H1 (cell line): ENCODE measurements at regions not wholly inside any gene's neighbourhood (a gene's known extent, or its start where the extent isn't known, plus 50 kb on each side); places are given as distances from the start of the nearest gene placed in this dataset.

Experiments
- CTCF ChIA-PET: fragments of 300-600 bp; sonication (Branson Sonifier 250); formaldehyde crosslinking; loops from one replicate; lab custom pipeline; 2021; ENCODE audit not compliant: partially characterized antibody; lab: Charles Lee
- POLR2A ChIA-PET: fragments of 300-600 bp; sonication (Branson Sonifier 250); formaldehyde crosslinking; loops from one replicate; lab custom pipeline; 2021; ENCODE audit warnings: inconsistent platforms; ENCODE audit not compliant: partially characterized antibody; lab: Charles Lee
- DNase-seq, 2 experiments: peaks; one replicate each; pipeline versions ENCODE4 v3.0.0 to v3.0.0-alpha.2; 2010 to 2022; ENCODE audit warnings: low spot score in 2 of 2, low read depth in 1 of 2, mixed read lengths in 1 of 2
- FAIRE-seq: peaks from 2 replicates; lab custom pipeline; 2011; peaks lifted over from hg19 to GRCh38; lab: Jason Lieb, UNC
- H2AFZ ChIP-seq: 2 replicates; pipeline ENCODE4 v1.8.1; 2012; ENCODE audit warnings: low read length, inconsistent platforms
- H2AK5ac ChIP-seq: 2 replicates; pipeline ENCODE4 v1.6.1; 2013; ENCODE audit warnings: low read depth, low read length
- H2BK120ac ChIP-seq: replicated peaks from 2 replicates; pipeline ENCODE3; 2013; ENCODE audit warnings: low read depth, low read length, inconsistent platforms
- H2BK12ac ChIP-seq: 2 replicates; pipeline ENCODE4 v1.6.1; 2013; ENCODE audit warnings: low read depth, low read length
- H2BK15ac ChIP-seq: 2 replicates; pipeline ENCODE4 v1.6.1; 2013; ENCODE audit warnings: low read length
- H2BK20ac ChIP-seq: 2 replicates; pipeline ENCODE4 v1.6.1; 2013; ENCODE audit warnings: low read length
- H2BK5ac ChIP-seq: 2 replicates; pipeline ENCODE4 v1.6.1; 2013; ENCODE audit warnings: low read depth, low read length
- H3K14ac ChIP-seq: 2 replicates; pipeline ENCODE4 v1.6.1; 2013; ENCODE audit warnings: inconsistent platforms; ENCODE audit not compliant: insufficient read length
- H3K18ac ChIP-seq: 2 replicates; pipeline ENCODE4 v1.6.1; 2013; ENCODE audit warnings: low read length; ENCODE audit errors: extremely low read depth
- H3K23ac ChIP-seq: 2 replicates; pipeline ENCODE4 v1.6.1; 2013; ENCODE audit warnings: inconsistent platforms; ENCODE audit not compliant: insufficient read length
- H3K23me2 ChIP-seq: 2 replicates; pipeline ENCODE4 v1.6.1; 2013; ENCODE audit warnings: low read depth, low read length
- H3K27ac ChIP-seq: 2 replicates; pipeline ENCODE4 v1.6.1; 2011; ENCODE audit warnings: low read depth, low read length, inconsistent platforms
- H3K27me3 ChIP-seq, 4 experiments: replicated peaks in 1 of 4; 1 replicate in 1 of 4; 2 replicates in 3 of 4; pipeline versions ENCODE4 v1.6.1 to v1.8.1; 2011 to 2013; ENCODE audit warnings: low read length in 3 of 4, mild to moderate bottlenecking in 3 of 4, inconsistent platforms in 2 of 4, mixed read lengths in 2 of 4, moderate library complexity in 1 of 4; ENCODE audit not compliant: control insufficient read depth in 3 of 4, insufficient read depth in 3 of 4; ENCODE audit errors: extremely low read depth in 1 of 4
- H3K36me3 ChIP-seq, 4 experiments: 2 replicates each; pipeline versions ENCODE4 v1.6.1 to v1.8.1; 2011 to 2013; ENCODE audit warnings: mild to moderate bottlenecking in 4 of 4, low read length in 3 of 4, moderate library complexity in 2 of 4, control low read depth in 1 of 4, inconsistent platforms in 1 of 4; ENCODE audit not compliant: insufficient read depth in 4 of 4, control insufficient read depth in 2 of 4
- H3K4ac ChIP-seq: replicated peaks from 2 replicates; pipeline ENCODE3; 2013; ENCODE audit warnings: low read length, low read depth, mixed read lengths, inconsistent platforms; ENCODE audit not compliant: insufficient read length
- H3K4me1 ChIP-seq, 4 experiments: replicated peaks in 1 of 4; 1 replicate in 1 of 4; 2 replicates in 3 of 4; pipeline versions ENCODE4 v1.6.1 to v1.8.1; 2011 to 2013; ENCODE audit warnings: low read length in 3 of 4, inconsistent platforms in 2 of 4, mixed read lengths in 1 of 4; ENCODE audit not compliant: insufficient read depth in 4 of 4, control insufficient read depth in 3 of 4
- H3K4me2 ChIP-seq, 2 experiments: 2 replicates each; pipeline versions ENCODE4 v1.6.1 to v1.8.1; 2011 to 2013; ENCODE audit warnings: low read depth in 2 of 2, low read length in 2 of 2, control low read depth in 1 of 2, inconsistent platforms in 1 of 2, mild to moderate bottlenecking in 1 of 2; ENCODE audit not compliant: insufficient read depth in 1 of 2
- H3K4me3 ChIP-seq, 4 experiments: fragments of 200-600, 300-600 bp in 1 of 4; sonication (generic), shearing (Covaris generic), sonication (Bioruptor Twin) in 1 of 4; 2 replicates each; pipeline versions ENCODE4 v1.5.1 to v1.8.1; 2011 to 2016; ENCODE audit warnings: low read length in 4 of 4, low read depth in 3 of 4, control low read depth in 2 of 4, inconsistent platforms in 2 of 4, mild to moderate bottlenecking in 2 of 4, mixed read lengths in 1 of 4, moderate library complexity in 1 of 4; ENCODE audit not compliant: insufficient read depth in 2 of 4; ENCODE audit errors: extremely low read depth in 1 of 4
- H3K56ac ChIP-seq: replicated peaks from 2 replicates; pipeline ENCODE3; 2013; ENCODE audit warnings: low read depth, mild to moderate bottlenecking, mixed read lengths, low read length, inconsistent platforms; ENCODE audit not compliant: insufficient read length
- H3K79me1 ChIP-seq: 2 replicates; pipeline ENCODE4 v1.6.1; 2013; ENCODE audit warnings: low read depth, low read length, control low read depth
- H3K79me2 ChIP-seq, 2 experiments: 2 replicates each; pipeline versions ENCODE4 v1.6.1 to v1.8.1; 2012 to 2013; ENCODE audit warnings: low read length in 2 of 2, mild to moderate bottlenecking in 2 of 2, inconsistent platforms in 1 of 2; ENCODE audit not compliant: insufficient read depth in 2 of 2, control insufficient read depth in 1 of 2
- H3K9ac ChIP-seq, 4 experiments: replicated peaks in 1 of 4; 1 replicate in 1 of 4; 2 replicates in 3 of 4; pipeline versions ENCODE4 v1.6.1 to v1.8.1; 2011 to 2013; ENCODE audit warnings: low read depth in 3 of 4, low read length in 3 of 4, control low read depth in 2 of 4, mild to moderate bottlenecking in 2 of 4, moderate library complexity in 2 of 4, inconsistent platforms in 1 of 4; ENCODE audit errors: extremely low read depth in 1 of 4
- H3K9me3 ChIP-seq, 2 experiments: 2 replicates each; pipeline versions ENCODE4 v1.6.1 to v1.8.1; 2012 to 2013; ENCODE audit warnings: mild to moderate bottlenecking in 2 of 2, moderate library complexity in 2 of 2, control low read depth in 1 of 2, inconsistent platforms in 1 of 2, low read depth in 1 of 2, low read length in 1 of 2, mixed read lengths in 1 of 2; ENCODE audit not compliant: insufficient read depth in 2 of 2
- H4K20me1 ChIP-seq, 2 experiments: replicated peaks in 1 of 2; 2 replicates each; pipeline versions ENCODE3 to v1.8.1; 2011 to 2013; ENCODE audit warnings: inconsistent platforms in 2 of 2, low read length in 2 of 2, mild to moderate bottlenecking in 1 of 2; ENCODE audit not compliant: insufficient read depth in 2 of 2, control insufficient read depth in 1 of 2
- H4K5ac ChIP-seq: 2 replicates; pipeline ENCODE4 v1.6.1; 2013; ENCODE audit warnings: low read length, low read depth, mixed read lengths, inconsistent platforms; ENCODE audit not compliant: insufficient read length
- H4K8ac ChIP-seq: 2 replicates; pipeline ENCODE4 v1.8.0; 2013; ENCODE audit warnings: mild to moderate bottlenecking, moderate library complexity, low read length, inconsistent platforms; ENCODE audit not compliant: insufficient read depth; ENCODE audit errors: extremely low read depth
- H4K91ac ChIP-seq: replicated peaks from 2 replicates; pipeline ENCODE3; 2013; ENCODE audit warnings: low read length, mixed read lengths, inconsistent platforms; ENCODE audit not compliant: insufficient read length
- HDAC2 ChIP-seq, 2 experiments: fragments of 300-600 bp in 1 of 2; sonication (generic) in 1 of 2; IDR thresholded peaks; 2 replicates each; pipeline ENCODE4 v1.6.1; 2011 to 2012; ENCODE audit warnings: low read depth in 2 of 2, low read length in 2 of 2, mild to moderate bottlenecking in 2 of 2, moderate library complexity in 2 of 2, borderline replicate concordance in 1 of 2, inconsistent platforms in 1 of 2
- JUND ChIP-seq: IDR thresholded peaks from 2 replicates; pipeline ENCODE4 v1.6.1; 2011; ENCODE audit warnings: mild to moderate bottlenecking, improper control_type of control experiment, low read length
- RNF2 ChIP-seq: fragments of 200-900, 300-1000 bp; sonication (generic); IDR thresholded peaks from 2 replicates; pipeline ENCODE4 v1.7.1; 2016; ENCODE audit warnings: borderline replicate concordance, low read depth, mild to moderate bottlenecking, antibody characterized with exemption, low read length; ENCODE audit not compliant: poor library complexity, severe bottlenecking; ENCODE audit errors: missing control alignments
- SP2 ChIP-seq: IDR thresholded peaks from 2 replicates; pipeline ENCODE4 v1.6.1; 2012; ENCODE audit warnings: mild to moderate bottlenecking, low read length, inconsistent platforms
- SP4 ChIP-seq: IDR thresholded peaks from 2 replicates; pipeline ENCODE4 v1.6.1; 2012; ENCODE audit warnings: low read length, inconsistent platforms
- TAF7 ChIP-seq: optimal IDR thresholded peaks from 2 replicates; pipeline ENCODE3; 2011; ENCODE audit warnings: low read depth, mild to moderate bottlenecking, inconsistent platforms, low read length, moderate library complexity, borderline replicate concordance
- WGBS, 2 experiments: shearing (Covaris generic) in 1 of 2; methylation state at CpG; one replicate each; pipeline versions ENCODE4 v1.1.6 to v1.1.7; 2013 to 2015; ENCODE audit warnings: low lambda C conversion rate in 2 of 2, mixed read lengths in 2 of 2, inconsistent platforms in 1 of 2, low coverage in 1 of 2, missing lambda C conversion rate in 1 of 2; ENCODE audit not compliant: insufficient replicate concordance in 2 of 2, insufficient coverage in 1 of 2, insufficient read length in 1 of 2; ENCODE audit errors: extremely low coverage in 1 of 2, missing lambda C conversion rate in 1 of 2; 5-methylcytosine and 5-hydroxymethylcytosine counted together

GRCh38 chr5:20655211-20655610 is 667.2 kb upstream of the CDH18 start:
- Histone ChIP-seq H2BK5ac (no peak overlapping the region), H3K4me3 (no peak overlapping the region), H3K79me1 (no peaks in the 10 kb centered on the region), H3K56ac (no peak overlapping the region), H2BK12ac (no peak overlapping the region), H3K4me1 (no peaks in the 10 kb centered on the region), H3K23me2 (no peaks in the 10 kb centered on the region), H4K8ac (no peak overlapping the region), H2AK5ac (no peak overlapping the region), H4K5ac (no peak overlapping the region), H3K9me3 (no peaks in the 10 kb centered on the region), H2BK15ac (no peak overlapping the region), H3K9ac (no peak overlapping the region), H2BK120ac (no peak overlapping the region), H3K79me2 (no peaks in the 10 kb centered on the region), H4K91ac (no peak overlapping the region), H3K18ac (no peak overlapping the region), H2BK20ac (no peak overlapping the region), H3K27me3 (no peaks in the 10 kb centered on the region), H4K20me1 (no peaks in the 10 kb centered on the region), H3K4ac (no peak overlapping the region), H2AFZ (no peak overlapping the region), H3K4me2 (no peak overlapping the region), H3K23ac (no peak overlapping the region), H3K14ac (no peak overlapping the region), H3K36me3 (no peaks in the 10 kb centered on the region), H3K27ac (no peak overlapping the region)
- FAIRE-seq (no peak), DNase-seq (no peak)
- 91% methylated on average over 4 of the region's 4 CpGs; no CpG with 5 or more reads in 1 of the 2 experiments for WGBS, 2 experiments
- CTCF ChIA-PET: interaction anchor here (1.4 kb wide), 1 partner anchor 49 kb away, joined by 3 read pairs; no protein-coding TSS in a partner anchor
- POLR2A ChIA-PET: no interaction called here
- TF ChIP-seq SP2: no peak
- TF ChIP-seq HDAC2 (IDR thresholded peaks at IDR 0.05; ENCODE audit: borderline replicate concordance in 1 of 2, low read depth in 2 of 2, low read length in 2 of 2): no peak
- TF ChIP-seq SP4: no peak
- no peak for TF ChIP-seq JUND
- no peak for TF ChIP-seq RNF2
- TF ChIP-seq TAF7: no peak
